K562 (cell line): ENCODE measurements at regions not wholly inside any gene's neighbourhood (a gene's known extent, or its start where the extent isn't known, plus 50 kb on each side); places are given as distances from the start of the nearest gene placed in this dataset.

Experiments used
- ATAC-seq: fragments of 200-7000 bp; cut with Tn5 transposase; 3 replicates; pipeline ENCODE4 v1.9.1; 2020; ENCODE audit warnings: moderate library complexity
- BruUV-seq: library from RNA; stranded (reverse); fragments of 400-500 nt; replicated peaks from 2 replicates; lab custom pipeline; 2021; lab: Mats Ljungman, UMichigan
- CTCF ChIA-PET: fragments of 300-600 bp; formaldehyde crosslinking; extraction: SDS; loops from one replicate; lab custom pipeline; 2021; ENCODE audit warnings: low intra/inter-chr PET ratio; lab: Yijun Ruan, JAX
- POLR2A ChIA-PET: fragments of 300-600, 350-650 bp; sonication (Branson Sonifier 250); formaldehyde crosslinking; extraction: SDS; loops from one replicate; lab custom pipeline; 2021; ENCODE audit warnings: antibody characterized with exemption, inconsistent platforms; lab: Yijun Ruan, JAX
- DNase-seq, 4 experiments: peaks; one replicate each; pipeline versions ENCODE4 v3.0.0 to v3.0.0-alpha.2; 2011 to 2018; ENCODE audit warnings: low spot score in 3 of 4, mixed read lengths in 3 of 4; ENCODE audit errors: extremely low read depth in 1 of 4
- FAIRE-seq: peaks from 2 replicates; lab custom pipeline; 2011; peaks lifted over from hg19 to GRCh38; lab: Jason Lieb, UNC
- H2AFZ ChIP-seq: 2 replicates; pipeline ENCODE4 v1.6.0; 2011; ENCODE audit warnings: low read depth, low read length, control low read depth, inconsistent platforms
- H3K27ac ChIP-seq: fragments of 200-600 bp; 3 replicates; pipeline ENCODE4 v1.8.0; 2011; ENCODE audit warnings: low read depth, mild to moderate bottlenecking, control low read depth, inconsistent platforms, low read length, moderate library complexity, mixed read lengths; ENCODE audit errors: extremely low read depth
- H3K27me3 ChIP-seq, 2 experiments: fragments of 300-600 bp in 1 of 2; 2 replicates in 1 of 2; 3 replicates in 1 of 2; pipeline versions ENCODE4 v1.6.0 to v1.8.0; 2011; ENCODE audit warnings: inconsistent platforms in 2 of 2, low read length in 2 of 2, mild to moderate bottlenecking in 1 of 2, mixed read lengths in 1 of 2, moderate library complexity in 1 of 2; ENCODE audit not compliant: control insufficient read depth in 2 of 2, insufficient read depth in 2 of 2
- H3K36me3 ChIP-seq: fragments of 300-600 bp; 3 replicates; pipeline ENCODE4 v1.8.0; 2011; ENCODE audit warnings: mild to moderate bottlenecking, low read length, inconsistent platforms; ENCODE audit not compliant: control insufficient read depth, insufficient read depth
- H3K4me1 ChIP-seq, 2 experiments: fragments of 200-600 bp in 1 of 2; replicated peaks in 1 of 2; 2 replicates in 1 of 2; 3 replicates in 1 of 2; pipeline versions ENCODE4 v1.5.1 to v1.8.0; 2011; ENCODE audit warnings: inconsistent platforms in 2 of 2, low read length in 2 of 2, mild to moderate bottlenecking in 1 of 2, mixed read lengths in 1 of 2, moderate library complexity in 1 of 2; ENCODE audit not compliant: control insufficient read depth in 2 of 2, insufficient read depth in 2 of 2
- H3K4me2 ChIP-seq: 2 replicates; pipeline ENCODE4 v1.6.1; 2011; ENCODE audit warnings: low read length, control low read depth, inconsistent platforms, mixed read lengths; ENCODE audit not compliant: insufficient read depth
- H3K4me3 ChIP-seq: fragments of 200-600 bp; sonication (generic), shearing (Covaris generic); 2 replicates; pipeline ENCODE4 v1.5.1; 2016; ENCODE audit warnings: control low read depth, inconsistent platforms
- H3K79me2 ChIP-seq: fragments of 200-600 bp; 3 replicates; pipeline ENCODE4 v1.8.0; 2011; ENCODE audit warnings: low read length, inconsistent platforms; ENCODE audit not compliant: control insufficient read depth, insufficient read depth
- H3K9ac ChIP-seq, 2 experiments: 2 replicates each; pipeline versions ENCODE4 v1.6.0 to v1.6.1; 2011; ENCODE audit warnings: low read depth in 2 of 2, low read length in 2 of 2, control low read depth in 1 of 2, inconsistent platforms in 1 of 2, mild to moderate bottlenecking in 1 of 2, mixed read lengths in 1 of 2; ENCODE audit not compliant: insufficient read depth in 1 of 2
- H3K9me1 ChIP-seq: one replicate; pipeline ENCODE4 v1.6.0; 2011; ENCODE audit warnings: inconsistent platforms, mild to moderate bottlenecking, low read length, moderate library complexity; ENCODE audit not compliant: control insufficient read depth, insufficient read depth
- H3K9me3 ChIP-seq: replicated peaks from 2 replicates; pipeline ENCODE4 v1.5.1; 2011; ENCODE audit warnings: low read depth, low read length, inconsistent platforms; ENCODE audit not compliant: control insufficient read depth, insufficient read depth
- H4K20me1 ChIP-seq: replicated peaks from 2 replicates; pipeline ENCODE4 v1.6.1; 2011; ENCODE audit warnings: low read length, inconsistent platforms, mixed read lengths; ENCODE audit not compliant: control insufficient read depth, insufficient read depth
- CREM ChIP-seq: IDR thresholded peaks from 2 replicates; pipeline ENCODE4 v1.6.1; 2014; ENCODE audit warnings: antibody characterized with exemption, low read depth
- DMBX1 ChIP-seq: fragments of 250-450 bp; sonication (Bioruptor Pico); IDR thresholded peaks from 2 replicates; pipeline ENCODE4 v1.8.0; 2022; ENCODE audit warnings: inconsistent platforms, mild to moderate bottlenecking, moderate library complexity, borderline replicate concordance
- NFYB ChIP-seq: IDR thresholded peaks from 2 replicates; pipeline ENCODE4 v1.6.1; 2011; ENCODE audit warnings: mild to moderate bottlenecking, moderate library complexity; ENCODE audit not compliant: insufficient read length; ENCODE audit errors: extremely low read depth
- SMC3 ChIP-seq: conservative IDR thresholded peaks from 2 replicates; pipeline ENCODE4 v1.6.1; 2011; ENCODE audit warnings: low read depth, low read length, improper control_type of control experiment; ENCODE audit not compliant: insufficient read depth
- ZNF507 ChIP-seq: conservative IDR thresholded peaks from 2 replicates; pipeline ENCODE4 v1.6.1; 2017; ENCODE audit warnings: missing genetic modification characterization, missing compliant biosample characterization
- WGBS: fragments of 100-300 bp; shearing (Covaris generic); methylation state at CpG from one replicate; pipeline ENCODE4 v1.1.6; 2016; ENCODE audit warnings: low coverage, mixed read lengths; ENCODE audit not compliant: insufficient coverage; ENCODE audit errors: missing lambda C conversion rate; 5-methylcytosine and 5-hydroxymethylcytosine counted together
- in situ Hi-C: fragments of 300-500 bp; cut with MboI; formaldehyde crosslinking; loops from 4 replicates; pipeline ENCODE4 v1.15.0; 2018; ENCODE audit warnings: inconsistent platforms, mixed read lengths
- intact Hi-C: fragments of 100-400 bp; cut with micrococcal nuclease; formaldehyde crosslinking; loops from 2 replicates; pipeline ENCODE4 v1.14.2; 2022

DNA sequence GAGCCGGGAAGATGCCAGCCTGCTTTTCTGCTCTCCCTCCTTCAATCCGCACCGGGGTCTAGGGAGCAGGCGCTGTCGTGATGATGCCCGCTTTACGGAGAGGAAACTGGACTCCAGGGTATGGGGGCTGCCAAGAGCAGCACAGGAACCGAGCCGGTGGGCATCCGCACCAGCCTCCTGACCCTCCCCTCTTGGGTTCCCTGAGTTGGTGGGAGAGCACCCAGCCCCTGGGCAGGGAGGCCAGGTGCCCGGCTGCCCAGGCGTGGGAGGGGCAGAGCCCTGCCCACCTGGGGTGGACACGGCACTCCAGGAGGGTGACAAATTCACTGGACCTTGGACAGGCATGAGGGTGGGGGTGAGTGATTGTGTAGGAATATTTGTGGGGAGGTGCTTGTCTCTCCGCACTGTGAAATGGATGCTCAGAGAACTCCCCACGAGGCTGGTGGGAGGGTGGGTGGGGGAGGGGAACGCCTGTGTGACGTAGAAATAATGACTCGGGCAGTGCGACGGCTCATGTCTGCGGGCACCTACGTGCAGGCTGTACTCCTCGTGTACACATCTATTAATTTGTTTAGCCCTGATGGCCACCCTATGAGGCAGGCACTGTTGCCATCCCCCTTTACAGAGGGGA lies 173.4 kb downstream of the BMP7 start:
- DNase-seq (no peak), ATAC-seq (no peak), FAIRE-seq (no peak)
- BruUV-seq: no TSS peak
- Histone ChIP-seq H2AFZ (no peak overlapping the region), H3K4me3 (no peak overlapping the region), H3K79me2 (no peaks in the 10 kb centered on the region), H3K4me2 (no peak overlapping the region), H3K27me3 (peaks cover 3 to 30% of the 10 kb centered on the region in 2 experiments; a peak in 4 of 5 replicates), H3K9ac (no peak overlapping the region), H3K9me3 (no peaks in the 10 kb centered on the region), H3K4me1 (peaks cover 0 to 28% of the 10 kb centered on the region in 2 experiments; a peak in 3 of 5 replicates), H4K20me1 (no peaks in the 10 kb centered on the region), H3K27ac (no peak overlapping the region), H3K9me1 (no peaks in the 10 kb centered on the region), H3K36me3 (no peaks in the 10 kb centered on the region)
- TF ChIP-seq NFYB (no peak), CREM (0 out of 2 replicates have a peak, but pooled peaks have one; percentile 43)
- in situ Hi-C loops: no loop called here
- WGBS: 13% methylated on average over 13 of the region's 23 CpGs
- CTCF ChIA-PET: interaction anchor here (0.7 to 4.5 kb wide), 2 partner anchors 237 to 252 kb away, joined by 3 to 55 read pairs; no protein-coding TSS in a partner anchor
- intact Hi-C loops: loop anchor here (5.0 kb wide), 1 partner anchor 404 kb away; no protein-coding TSS in a partner anchor
- POLR2A ChIA-PET: no interaction called here

- intact Hi-C loops: loop anchor here (5.0 kb wide), 1 partner anchor 404 kb away; no protein-coding TSS in a partner anchor
- Histone ChIP-seq H3K36me3 (no peaks in the 10 kb centered on the region), H3K9ac (0 out of 4 replicates have a peak overlapping the region, but pooled peaks of 1 of the 2 experiments have one; percentile 8), H3K4me2 (no peak overlapping the region), H3K9me1 (no peaks in the 10 kb centered on the region), H4K20me1 (no peaks in the 10 kb centered on the region), H2AFZ (no peak overlapping the region), H3K4me1 (peaks cover 0 to 28% of the 10 kb centered on the region in 2 experiments; a peak in 3 of 5 replicates), H3K4me3 (no peak overlapping the region), H3K79me2 (no peaks in the 10 kb centered on the region), H3K9me3 (no peaks in the 10 kb centered on the region), H3K27ac (no peak overlapping the region), H3K27me3 (peaks cover 6 to 27% of the 10 kb centered on the region in 2 experiments)
- in situ Hi-C loops: no loop called here
- TF ChIP-seq DMBX1: no peak
- no peak for TF ChIP-seq SMC3
- TF ChIP-seq ZNF507 (tag): no peak
- BruUV-seq: no TSS peak
- ChIA-PET CTCF (no interaction called here), POLR2A (no interaction called here)
- FAIRE-seq (no peak), ATAC-seq (no peak), DNase-seq (no peak)
- WGBS: 1% methylated on average over 10 of the region's 10 CpGs
These were observed 172.7 kb downstream of the BMP7 start for GRCh38 chr20:57093766-57094165.
